ENCODE measurements at regions not wholly inside any gene's neighbourhood (a gene's known extent, or its start where the extent isn't known, plus 50 kb on each side); places are given as distances from the start of the nearest gene placed in this dataset.

DNA sequence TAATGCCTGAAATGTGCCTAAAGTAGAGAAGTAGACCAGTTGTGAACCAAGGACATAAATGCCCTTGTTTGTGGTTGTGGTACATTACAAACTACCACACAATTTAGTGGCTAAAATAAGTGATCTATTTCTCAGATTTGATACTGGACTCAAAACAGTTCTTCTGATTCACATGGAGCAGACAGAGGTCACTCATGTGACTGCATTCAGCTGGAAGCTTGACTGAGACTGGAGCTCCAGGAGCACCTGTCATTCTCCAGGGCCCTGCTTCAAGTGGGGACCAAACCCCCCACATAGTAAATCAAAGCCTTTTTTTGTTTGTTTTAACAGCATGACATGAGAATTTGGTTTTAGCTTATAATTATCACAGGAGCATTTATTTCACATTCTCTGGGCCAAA, 301.2 kb downstream of the OXSM start:
- TF ChIP-seq, protein P1, sequence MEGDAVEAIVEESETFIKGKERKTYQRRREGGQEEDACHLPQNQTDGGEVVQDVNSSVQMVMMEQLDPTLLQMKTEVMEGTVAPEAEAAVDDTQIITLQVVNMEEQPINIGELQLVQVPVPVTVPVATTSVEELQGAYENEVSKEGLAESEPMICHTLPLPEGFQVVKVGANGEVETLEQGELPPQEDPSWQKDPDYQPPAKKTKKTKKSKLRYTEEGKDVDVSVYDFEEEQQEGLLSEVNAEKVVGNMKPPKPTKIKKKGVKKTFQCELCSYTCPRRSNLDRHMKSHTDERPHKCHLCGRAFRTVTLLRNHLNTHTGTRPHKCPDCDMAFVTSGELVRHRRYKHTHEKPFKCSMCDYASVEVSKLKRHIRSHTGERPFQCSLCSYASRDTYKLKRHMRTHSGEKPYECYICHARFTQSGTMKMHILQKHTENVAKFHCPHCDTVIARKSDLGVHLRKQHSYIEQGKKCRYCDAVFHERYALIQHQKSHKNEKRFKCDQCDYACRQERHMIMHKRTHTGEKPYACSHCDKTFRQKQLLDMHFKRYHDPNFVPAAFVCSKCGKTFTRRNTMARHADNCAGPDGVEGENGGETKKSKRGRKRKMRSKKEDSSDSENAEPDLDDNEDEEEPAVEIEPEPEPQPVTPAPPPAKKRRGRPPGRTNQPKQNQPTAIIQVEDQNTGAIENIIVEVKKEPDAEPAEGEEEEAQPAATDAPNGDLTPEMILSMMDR (IDR thresholded peaks at IDR 0.05): no peak
- TF ChIP-seq POLR2A (IDR thresholded peaks at IDR 0.05): no peak
- no peak for TF ChIP-seq POLR2AphosphoS5 (IDR thresholded peaks at IDR 0.05)

All from stomach (tissue), 4 donors.